Skin of body (tissue), 1 donor: ENCODE measurements at regions not wholly inside any gene's neighbourhood (a gene's known extent, or its start where the extent isn't known, plus 50 kb on each side); places are given as distances from the start of the nearest gene placed in this dataset.

Source experiments
- DNase-seq: peaks from one replicate; lab custom pipeline; 2025; lab: John Stamatoyannopoulos, UW

DNA sequence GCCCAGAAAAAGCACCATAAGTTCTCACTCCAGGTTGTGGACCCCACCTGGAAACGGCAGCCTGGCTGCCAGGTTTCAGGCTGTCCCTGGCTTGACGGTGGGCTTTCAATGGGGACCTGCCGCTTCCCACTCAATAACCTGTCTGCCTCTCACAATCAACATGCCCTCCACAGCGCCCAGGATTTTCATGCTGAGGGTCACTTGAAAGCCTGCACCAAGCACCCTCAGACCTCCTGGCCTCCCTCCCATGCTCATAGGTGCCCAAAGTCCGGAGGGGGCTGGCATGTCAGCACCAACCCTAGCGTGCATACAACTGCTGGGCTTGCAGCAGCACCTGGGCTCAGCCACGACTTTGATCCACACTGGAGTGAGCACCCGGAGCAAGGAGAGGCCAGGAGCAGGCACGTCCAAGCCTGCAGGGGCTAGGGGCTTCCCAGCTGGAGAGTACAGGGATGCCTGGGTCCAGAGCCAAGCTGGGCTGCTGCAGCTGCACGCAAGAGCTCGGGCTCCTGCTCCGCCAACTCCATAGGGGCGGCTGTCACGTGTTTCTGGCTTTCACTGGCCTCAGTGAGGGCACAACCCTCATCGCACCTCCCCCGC lies 1214.3 kb upstream of the RAG2 start:
- no peak for DNase-seq

DNA sequence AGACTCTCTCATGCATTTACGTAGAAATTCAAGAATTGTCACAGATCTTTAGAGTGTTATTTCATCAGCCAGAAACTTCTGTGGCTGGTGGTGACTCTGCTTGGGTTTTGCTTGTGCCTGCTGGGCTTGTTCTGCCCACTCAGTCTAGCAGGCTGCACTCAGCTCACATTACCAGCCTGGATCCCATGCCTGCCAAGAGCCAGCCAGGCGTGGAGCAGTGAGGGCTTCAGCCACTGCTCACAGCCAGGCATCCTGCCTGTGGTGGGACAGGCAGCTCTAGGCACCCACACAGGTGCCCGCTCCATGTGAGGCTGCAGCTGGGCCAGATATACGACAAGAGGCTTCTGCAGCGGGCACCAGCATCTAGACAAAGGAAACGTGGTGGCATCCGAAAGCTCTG lies 1213.3 kb upstream of the RAG2 start:
- DNase-seq: no peak

DNA sequence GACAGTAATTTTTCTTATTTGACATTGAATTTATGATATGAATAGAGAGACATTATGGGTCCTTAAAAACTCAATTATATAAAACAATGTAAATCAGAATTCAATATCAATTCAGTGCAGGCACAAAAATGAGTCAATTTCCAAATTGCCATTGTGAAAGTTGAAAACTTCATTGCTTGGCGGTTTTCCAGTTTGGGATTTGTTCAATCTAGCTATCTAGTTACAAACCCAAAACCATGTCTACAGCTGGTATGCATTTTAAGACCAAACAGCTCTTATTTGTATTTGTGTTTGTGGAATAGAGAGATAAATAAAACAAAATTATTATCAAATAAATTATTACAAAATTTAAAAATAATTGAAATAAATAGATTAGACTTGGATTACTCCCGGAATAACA lies 1206.6 kb upstream of the RAG2 start:
- no peak for DNase-seq

DNA sequence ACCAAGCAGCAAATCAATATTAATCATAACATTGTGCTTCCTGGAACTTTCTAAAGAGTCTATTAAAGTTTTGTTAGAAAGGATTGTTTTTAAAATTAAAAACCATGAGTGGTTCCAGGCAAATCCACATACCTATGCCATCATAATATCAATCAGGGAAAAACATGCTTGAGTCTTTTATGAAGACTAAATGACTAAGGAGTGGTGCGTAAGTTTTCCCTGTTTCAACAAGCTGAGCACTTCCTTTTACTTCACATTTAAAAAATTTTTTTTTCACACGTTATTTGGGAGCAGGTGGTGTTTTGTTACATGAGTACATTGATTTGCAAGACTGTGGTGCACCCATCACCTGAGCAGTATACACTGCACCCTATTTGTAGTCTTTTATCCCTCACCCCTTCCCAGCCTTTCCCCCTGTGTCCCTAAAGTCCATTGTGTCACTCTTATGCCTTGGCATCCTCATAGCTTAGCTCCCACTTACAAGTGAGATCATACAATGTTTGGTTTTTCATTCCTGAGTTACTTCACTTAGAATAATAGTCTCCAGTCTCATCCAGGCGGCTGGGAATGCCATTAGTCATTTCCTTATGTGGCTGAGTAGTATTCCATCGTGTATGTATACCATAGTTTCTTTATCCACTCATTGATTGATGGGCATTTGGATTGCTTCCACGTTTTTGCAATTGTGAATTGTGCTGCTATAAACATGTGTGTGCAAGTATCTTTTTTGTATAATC lies 1190.3 kb upstream of the RAG2 start:
- DNase-seq: no peak

DNA sequence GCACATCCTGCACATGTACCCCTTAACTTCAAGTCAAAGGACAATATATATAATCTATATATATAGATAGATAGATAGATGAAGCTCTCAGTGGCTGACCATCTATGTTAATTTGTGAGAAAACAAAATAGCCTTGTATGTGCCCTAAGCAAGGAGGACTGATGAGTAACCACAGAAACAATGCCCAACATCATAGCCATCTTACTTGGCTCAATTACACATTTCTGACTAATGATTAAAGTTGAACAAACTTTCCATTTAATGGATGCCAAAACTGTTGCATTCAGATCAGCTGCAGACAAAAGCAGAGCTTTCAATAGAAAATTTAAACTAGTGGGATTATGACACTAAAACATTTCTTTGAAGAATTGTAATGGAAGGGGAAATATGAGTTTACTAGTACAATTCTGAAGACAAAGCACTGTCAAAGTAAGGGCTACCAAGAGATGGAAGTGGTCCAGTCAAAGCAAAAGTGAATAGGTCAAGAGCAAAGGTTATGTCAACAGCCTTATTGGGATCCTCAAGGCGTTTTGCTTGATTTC lies 1188.2 kb upstream of the RAG2 start:
- no peak for DNase-seq

DNA sequence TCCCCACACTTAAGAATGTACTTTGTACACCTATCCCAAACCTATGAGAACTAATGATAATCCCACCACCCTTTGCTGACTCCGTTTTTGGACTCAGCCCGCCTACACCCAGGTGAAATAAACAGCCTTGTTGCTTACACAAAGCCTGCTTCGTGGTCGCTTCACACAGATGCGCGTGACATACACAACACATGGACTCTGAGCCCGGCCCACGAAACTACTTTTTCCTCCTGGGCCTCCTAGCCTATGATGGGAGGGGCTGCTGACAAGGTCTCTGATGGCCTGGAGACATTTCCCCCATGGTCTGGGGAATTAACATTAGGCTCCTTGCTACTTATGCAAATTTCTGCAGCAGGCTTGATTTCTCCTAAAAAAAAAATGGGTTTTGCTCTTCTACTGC lies 1176.4 kb upstream of the RAG2 start:
- no peak for DNase-seq

DNA sequence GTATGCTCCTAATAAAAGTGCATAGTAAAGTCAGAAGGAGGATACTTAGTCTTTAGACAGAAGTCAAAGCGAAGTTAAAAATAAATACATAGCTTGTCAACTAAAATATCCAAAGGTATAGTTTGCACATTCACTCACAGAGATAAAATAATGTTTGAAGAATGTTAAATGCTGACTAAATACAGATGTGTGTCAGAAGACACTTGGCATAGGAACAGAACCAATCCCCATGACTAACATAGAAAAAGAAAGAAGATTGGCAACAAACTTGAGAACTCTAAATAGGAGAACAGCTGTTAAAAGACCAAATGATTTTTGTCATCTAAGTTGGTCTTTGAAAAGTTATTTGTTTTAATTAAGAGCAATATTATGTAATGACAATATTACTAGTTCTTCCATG lies 1172.1 kb upstream of the RAG2 start:
- no peak for DNase-seq

DNA sequence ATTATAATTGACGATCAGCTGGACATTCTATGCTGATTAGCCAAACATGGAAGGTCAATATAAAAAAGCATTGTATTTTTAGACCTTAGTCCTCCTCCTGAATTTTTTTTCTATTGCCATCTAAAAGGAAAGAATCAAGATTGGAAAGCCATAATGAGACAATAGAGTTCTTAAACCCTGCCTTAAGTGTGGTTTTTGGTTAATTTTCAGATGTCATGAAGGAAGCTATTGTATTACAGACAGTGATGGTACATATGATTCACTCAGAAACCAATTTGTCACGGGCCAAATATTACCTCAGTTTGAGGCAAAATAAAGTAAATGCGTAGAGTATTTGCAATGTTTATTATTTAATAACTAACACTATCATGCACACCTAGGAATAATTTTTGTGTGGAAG lies 1164.0 kb upstream of the RAG2 start:
- no peak for DNase-seq

DNA sequence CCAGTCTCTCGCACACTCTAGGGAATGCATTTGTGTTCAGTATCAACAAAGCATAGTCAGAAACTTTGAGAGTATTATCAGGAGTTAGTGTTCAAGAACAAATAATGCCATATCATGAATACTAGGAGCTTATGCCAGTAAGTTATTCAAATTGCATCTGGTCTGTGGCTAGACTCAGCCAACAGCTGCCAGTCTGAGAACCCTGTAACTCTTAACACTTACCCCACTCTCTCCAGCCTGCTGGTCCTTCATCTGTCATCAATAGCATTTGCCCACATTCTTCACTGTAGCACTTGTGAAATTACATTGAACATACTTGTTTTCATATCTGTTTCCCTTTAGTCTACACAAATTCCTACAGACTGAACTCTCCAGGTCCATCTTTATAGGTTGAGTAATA lies 1157.5 kb upstream of the RAG2 start:
- DNase-seq: no peak

DNA sequence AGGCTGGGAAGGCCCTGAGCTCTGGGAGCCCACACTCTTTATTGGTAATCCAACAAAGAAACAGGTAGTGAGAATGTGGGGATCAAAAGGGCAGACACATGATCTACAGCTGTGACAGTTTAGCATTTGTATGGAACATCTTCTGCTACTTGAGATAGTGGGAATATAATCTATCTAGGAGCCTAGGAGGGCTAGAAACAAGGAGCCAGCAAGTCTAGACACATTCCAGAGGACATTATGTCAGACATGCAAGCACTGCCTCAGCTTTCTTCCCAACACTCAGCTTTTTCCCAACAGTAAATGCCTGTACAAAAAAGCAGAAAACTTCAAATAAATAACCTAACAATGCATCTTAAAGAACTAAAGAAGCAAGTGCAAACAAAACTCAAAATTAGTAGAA lies 1150.6 kb upstream of the RAG2 start:
- DNase-seq: no peak

DNA sequence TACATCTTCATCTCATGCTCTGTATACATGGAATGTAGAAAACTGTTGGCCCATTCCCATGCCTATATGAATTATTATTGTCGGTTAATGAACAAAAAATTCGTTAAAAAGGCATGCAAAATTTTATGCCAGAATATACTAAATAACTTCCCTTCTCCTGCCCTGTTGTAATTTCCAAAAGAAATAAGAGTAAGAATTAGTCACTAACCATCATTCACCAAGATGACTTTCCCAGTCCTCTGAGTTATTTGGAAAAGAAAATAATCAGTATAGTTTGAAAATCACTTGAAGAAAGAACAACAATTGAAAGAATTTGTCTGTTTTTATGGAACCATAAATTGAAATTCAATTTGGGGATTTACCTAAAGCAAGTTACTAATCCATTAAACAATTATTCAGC lies 1149.1 kb upstream of the RAG2 start:
- DNase-seq: no peak

DNA sequence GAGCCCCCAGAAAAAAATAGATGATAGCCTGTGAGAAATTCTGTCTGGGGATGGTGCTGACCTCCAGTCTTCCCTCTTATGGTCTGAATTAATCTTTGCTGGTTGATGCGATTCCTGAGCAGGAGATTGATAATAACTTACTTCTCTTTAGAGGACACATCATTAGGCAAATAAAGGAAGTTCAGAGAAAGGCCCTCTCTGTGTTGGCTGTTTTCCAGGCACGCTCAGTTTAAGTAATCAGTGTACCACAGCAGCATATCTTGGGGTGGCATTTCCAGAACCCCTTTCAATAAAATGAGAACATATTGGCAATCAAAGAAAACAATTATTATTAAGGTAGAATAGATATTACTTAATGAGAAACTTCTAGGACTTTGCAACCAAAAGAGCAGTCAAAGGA lies 1129.3 kb upstream of the RAG2 start:
- no peak for DNase-seq

DNA sequence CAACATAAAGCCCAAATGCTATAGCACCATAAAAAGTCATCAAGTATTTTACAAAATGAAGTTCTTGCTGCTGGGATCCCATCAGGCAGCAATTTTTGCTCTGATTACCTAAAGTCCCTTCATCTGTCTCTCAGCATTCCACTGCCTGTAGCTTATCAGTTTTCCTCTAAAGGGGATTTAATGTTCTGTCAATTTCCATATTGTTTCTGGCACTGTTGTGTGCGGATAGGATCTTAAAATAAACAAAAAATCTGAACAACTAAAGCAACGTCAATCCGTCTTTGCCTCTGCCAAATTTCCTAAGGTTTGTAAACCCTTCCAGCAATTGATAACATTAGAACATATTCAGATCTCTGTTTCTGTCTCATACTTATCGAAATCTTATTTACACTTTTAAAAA lies 1126.3 kb upstream of the RAG2 start:
- no peak for DNase-seq

DNA sequence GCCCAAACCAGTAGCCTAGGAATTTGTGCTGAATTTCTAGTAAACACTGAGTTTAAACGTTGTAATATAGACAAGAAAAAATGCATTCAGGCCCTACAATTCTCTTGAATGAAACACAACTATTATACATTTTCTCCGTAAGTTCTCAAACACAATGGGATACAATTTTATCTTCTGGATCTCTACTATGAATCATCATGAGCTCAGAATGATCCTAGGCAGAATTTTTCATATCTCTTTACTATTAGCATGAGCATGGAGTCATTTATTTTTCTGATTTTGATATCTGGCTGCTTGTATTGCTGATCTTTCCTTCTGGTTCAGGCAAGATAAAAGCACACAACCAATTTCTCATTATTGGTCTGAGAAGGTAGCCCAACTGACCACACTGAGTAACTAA lies 1123.4 kb upstream of the RAG2 start:
- no peak for DNase-seq

DNA sequence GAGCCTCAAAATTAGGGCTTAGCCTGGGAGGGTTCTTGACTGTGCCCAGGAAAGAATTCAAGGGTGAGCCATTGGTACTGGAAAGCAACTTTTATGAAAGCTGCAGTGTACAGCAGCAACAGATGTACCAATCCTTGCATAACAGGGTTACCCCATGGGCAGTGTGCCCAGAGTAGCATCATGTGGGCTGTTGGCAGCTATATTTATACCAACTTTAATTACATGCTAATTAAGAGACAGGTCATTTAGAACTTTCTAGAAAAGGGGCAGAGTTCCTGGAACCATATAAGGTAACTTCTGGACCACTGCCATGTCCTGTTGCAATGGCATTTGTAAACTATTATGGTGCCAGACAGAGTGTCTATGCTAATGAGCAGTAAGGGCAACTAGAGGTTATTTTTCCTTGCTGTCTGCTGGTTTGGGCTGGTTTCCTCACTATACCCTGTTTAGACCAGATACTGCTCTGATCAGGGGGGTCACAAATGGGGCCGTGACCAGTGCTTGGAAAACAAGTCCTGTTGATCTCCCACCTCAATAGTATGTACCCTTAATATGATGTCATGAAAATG lies 1120.5 kb upstream of the RAG2 start:
- no peak for DNase-seq

DNA sequence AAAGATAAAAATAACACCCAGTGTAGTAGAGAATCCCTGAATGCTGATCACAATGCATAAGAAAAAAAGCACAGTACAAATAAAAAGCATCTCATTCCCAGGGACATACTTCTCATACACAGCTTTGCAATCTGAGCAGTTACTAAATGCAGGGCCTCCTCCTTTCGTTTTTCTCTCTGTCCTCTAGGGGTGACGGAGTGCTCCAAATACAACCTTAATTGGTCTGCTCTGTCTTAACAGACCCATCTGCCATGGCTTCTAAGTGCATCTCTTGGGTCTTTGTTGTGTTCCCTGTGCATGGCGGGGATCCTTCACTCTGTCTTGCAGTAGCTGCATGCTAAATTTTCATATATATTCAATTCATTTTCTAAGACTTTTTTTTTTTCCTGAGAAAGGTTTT lies 1114.2 kb upstream of the RAG2 start:
- no peak for DNase-seq

DNA sequence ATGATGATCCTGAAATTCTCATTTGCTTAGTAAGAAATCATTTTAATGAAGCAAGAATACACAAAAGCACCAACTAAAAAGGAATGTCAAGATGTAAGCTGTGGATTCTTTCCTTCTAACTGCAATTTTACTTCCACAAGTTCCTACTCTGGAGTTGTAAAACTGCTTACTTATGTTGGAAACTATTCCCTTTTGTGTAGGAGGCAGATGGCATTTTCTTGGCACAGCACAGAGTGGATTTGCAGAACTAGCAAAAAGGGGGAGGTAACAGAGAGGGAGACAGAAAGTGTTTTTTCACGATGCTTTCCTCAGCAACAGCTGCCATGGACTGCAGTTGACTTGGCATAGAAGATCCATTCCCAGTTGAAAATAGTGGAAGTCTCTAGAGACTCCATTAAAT lies 1112.0 kb upstream of the RAG2 start:
- no peak for DNase-seq

DNA sequence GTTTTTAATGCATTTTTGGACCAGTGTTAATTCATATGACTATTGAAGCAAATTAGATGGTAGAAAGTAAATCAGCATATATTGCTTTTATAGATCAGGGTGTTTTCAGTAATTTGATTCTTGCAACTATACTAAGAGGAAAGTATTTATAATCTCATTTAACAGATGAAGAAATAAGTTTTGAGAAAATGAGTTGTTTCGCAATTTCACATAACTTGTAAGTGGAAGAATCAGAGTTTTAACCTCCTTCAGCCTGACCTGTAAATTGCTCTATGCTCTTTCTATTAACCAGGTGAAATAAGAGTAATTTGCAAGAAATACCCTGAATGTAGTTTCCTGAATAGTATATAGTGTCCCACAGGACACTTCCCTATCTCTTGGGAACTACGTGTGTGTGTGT lies 1106.8 kb upstream of the RAG2 start:
- no peak for DNase-seq

DNA sequence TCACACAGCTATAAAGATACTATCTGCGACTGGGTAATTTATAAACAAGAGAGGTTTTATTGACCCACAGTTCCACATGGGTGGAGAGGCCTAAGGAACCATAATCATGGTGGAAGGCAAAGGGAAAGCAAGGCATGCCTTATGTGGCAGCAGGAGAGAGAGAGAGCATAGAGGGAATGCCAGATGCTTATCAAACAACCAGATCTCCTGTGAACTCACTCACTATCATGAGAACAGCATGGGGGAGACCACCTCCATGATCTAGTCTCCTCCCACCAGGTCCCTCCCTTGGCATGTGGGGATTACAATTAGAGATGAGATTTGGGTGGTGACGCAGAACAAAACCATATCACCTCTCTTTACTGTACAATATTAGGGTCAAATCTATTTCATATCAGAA lies 1101.6 kb upstream of the RAG2 start:
- DNase-seq: no peak

DNA sequence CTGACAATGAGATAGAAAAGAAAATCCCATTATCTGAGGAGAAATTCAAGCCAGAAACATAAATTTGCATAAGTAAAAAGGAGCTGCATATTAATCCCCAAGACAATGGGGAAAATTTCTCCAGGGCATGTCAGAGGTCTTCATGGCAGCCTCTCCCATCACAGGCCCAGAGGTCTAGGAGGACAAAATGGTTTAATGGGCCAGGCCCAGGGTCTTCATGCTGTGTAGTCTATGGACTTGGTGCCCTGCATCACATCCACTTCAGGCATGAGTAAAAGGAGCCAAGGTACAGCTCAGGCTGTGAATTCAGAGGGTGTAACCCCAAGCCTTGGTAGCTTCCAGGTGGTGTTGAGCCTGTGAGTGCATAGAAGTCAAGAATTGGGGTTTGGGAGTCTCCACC lies 1097.2 kb upstream of the RAG2 start:
- DNase-seq: no peak

DNA sequence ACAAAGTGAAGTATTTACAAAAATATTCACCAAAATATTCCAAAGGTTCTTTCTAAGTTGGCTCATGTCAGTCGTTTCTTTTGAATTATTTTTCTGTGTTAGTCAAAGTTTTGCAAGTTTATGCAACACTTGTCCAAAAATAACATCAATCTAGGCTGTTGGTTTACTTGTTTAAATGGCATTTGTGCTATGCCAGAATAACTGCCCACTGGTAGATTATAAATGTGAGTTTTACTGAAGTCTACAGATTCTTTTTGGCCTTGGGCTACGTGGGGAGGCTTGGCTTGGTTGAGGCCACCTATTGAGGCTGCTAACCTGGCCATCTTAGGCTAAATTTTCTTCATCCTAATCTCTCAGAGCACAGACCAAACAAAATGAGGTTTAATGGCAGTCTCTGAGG lies 1091.9 kb upstream of the RAG2 start:
- no peak for DNase-seq

DNA sequence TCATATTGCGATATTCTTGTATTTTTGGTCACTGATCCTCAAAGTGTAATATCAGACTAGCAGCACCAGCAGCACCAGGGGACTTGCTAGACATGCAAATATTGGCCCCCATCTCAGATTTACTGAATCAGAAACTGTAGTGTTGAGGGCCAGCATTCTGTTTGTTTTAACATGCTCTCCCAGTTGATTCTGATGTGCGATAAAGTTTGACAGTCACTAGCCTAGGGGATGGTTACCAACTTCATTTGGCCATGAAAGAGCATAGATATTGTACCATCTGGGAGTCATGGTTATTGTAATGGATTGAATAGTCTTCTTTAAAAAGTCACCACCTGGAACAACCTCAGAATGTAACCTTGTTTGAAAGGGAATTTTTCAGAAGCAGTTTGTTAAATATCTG lies 1090.4 kb upstream of the RAG2 start:
- DNase-seq: no peak

DNA sequence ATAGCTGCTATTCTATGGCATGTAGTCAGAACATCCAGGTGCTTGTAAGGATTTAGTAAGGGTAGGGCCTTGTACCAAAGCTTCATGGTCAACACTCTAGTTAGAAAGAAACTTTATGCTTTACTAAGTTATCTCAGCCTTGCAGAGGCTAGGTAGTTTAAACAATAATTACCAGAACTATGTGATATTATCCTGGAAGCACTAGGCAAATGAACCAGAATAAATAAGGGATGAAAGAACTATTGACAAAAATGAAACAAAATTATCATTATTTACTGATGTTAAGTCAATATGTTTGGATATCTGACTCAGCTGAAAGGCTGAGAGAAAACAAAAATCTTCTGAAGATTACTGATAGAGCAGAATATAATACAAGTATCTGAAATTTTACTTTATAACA lies 1089.1 kb upstream of the RAG2 start:
- DNase-seq: no peak
